ENCODE measurements at regions not wholly inside any gene's neighbourhood (a gene's known extent, or its start where the extent isn't known, plus 50 kb on each side); places are given as distances from the start of the nearest gene placed in this dataset.

- Histone ChIP-seq H3K23me2 (ENCODE audit: insufficient read length, low read depth, low read length, poor library complexity, severe bottlenecking) (no peaks in the 10 kb centered on the region), H3K4ac (ENCODE audit: low read depth, low read length) (no peak overlapping the region), H2BK5ac (ENCODE audit: insufficient read length, low read length) (no peak overlapping the region), H3K79me2 (ENCODE audit: insufficient read depth, low read length) (no peaks in the 10 kb centered on the region), H3K9ac (ENCODE audit: extremely low read depth, insufficient read length, low read length) (no peak overlapping the region), H3K27ac (ENCODE audit: insufficient read length, low read depth, low read length) (no peak overlapping the region), H3K9me3 (ENCODE audit: control insufficient read depth, low read depth, low read length) (no peaks in the 10 kb centered on the region), H3K79me1 (ENCODE audit: insufficient read depth, low read depth, low read length, poor library complexity, severe bottlenecking) (no peaks in the 10 kb centered on the region), H4K5ac (ENCODE audit: insufficient read length, low read depth, low read length) (no peak overlapping the region), H2AK5ac (ENCODE audit: insufficient read length, low read length) (no peak overlapping the region), H4K20me1 (ENCODE audit: control insufficient read depth, insufficient read depth, insufficient read length) (no peaks in the 10 kb centered on the region), H3T11ph (ENCODE audit: low read length) (no peak overlapping the region), H3K56ac (ENCODE audit: insufficient read length, low read depth, low read length) (no peak overlapping the region), H3K4me1 (ENCODE audit: insufficient read depth, low read length) (peaks cover 4% of the 10 kb centered on the region; the same call in 1 of the 2 replicates), H3K4me2 (ENCODE audit: insufficient read depth, insufficient read length, low read length) (no peak overlapping the region), H2BK15ac (ENCODE audit: low read depth, low read length) (no peak overlapping the region), H4K91ac (ENCODE audit: insufficient read length, low read depth, low read length) (no peak overlapping the region), H2BK12ac (ENCODE audit: insufficient read length, low read depth, low read length) (no peak overlapping the region), H2BK20ac (ENCODE audit: low read depth, low read length, poor library complexity, severe bottlenecking) (no peak overlapping the region), H3K27me3 (ENCODE audit: insufficient read depth, low read length) (no peaks in the 10 kb centered on the region), H3K14ac (ENCODE audit: insufficient read depth, low read length) (no peak overlapping the region), H2AFZ (ENCODE audit: low read length) (no peak overlapping the region), H3K18ac (ENCODE audit: insufficient read length, low read depth, low read length) (no peak overlapping the region), H3K23ac (ENCODE audit: insufficient read length, low read depth, low read length) (no peak overlapping the region), H4K8ac (replicated peaks; ENCODE audit: insufficient read length, low read depth, low read length) (no peak overlapping the region), H2BK120ac (ENCODE audit: low read depth, low read length, poor library complexity, severe bottlenecking) (no peak overlapping the region)
- peak overlapping the region in 2 of 3 experiments; percentile 14 to 33; a peak in 2 of 7 replicates for H3K27ac Mint-ChIP-seq
- no peak overlapping the region for H3K4me3 Mint-ChIP-seq
- TF ChIP-seq CTCF (conservative IDR thresholded peaks at IDR 0.05), result no peak
- peaks cover 13% of the 10 kb centered on the region in 2 experiments for H3K4me1 Mint-ChIP-seq
- DNase-seq, result no peak
- no peaks in the 10 kb centered on the region for H3K36me3 Mint-ChIP-seq (ENCODE audit: insufficient read depth in 1 of 3, low read depth in 3 of 3)
- H3K9me3 Mint-ChIP-seq, result no peaks in the 10 kb centered on the region
- WGBS (ENCODE audit: extremely low coverage, insufficient read length, low lambda C conversion rate), result no CpG with 5 or more reads among the region's 3 CpGs
- no peaks in the 10 kb centered on the region for H3K27me3 Mint-ChIP-seq (ENCODE audit: low read depth)
These were observed 198.0 kb upstream of the HTR2A start for GRCh38 chr13:47094734-47095434.

All from H9 (cell line).